Activated CD4-positive, alpha-beta T cell treated with anti-CD3 and anti-CD28 coated beads, Interleukin-2, amount 10 ng/mL, durations not matched to agents 24 days and 14 days (primary cell): ENCODE measurements at regions not wholly inside any gene's neighbourhood (a gene's known extent, or its start where the extent isn't known, plus 50 kb on each side); places are given as distances from the start of the nearest gene placed in this dataset.
"Not testable (repeated sequence)": the region's sequence is repeated elsewhere in the genome, so short reads cannot be mapped to it uniquely, and the experiment has no call there.

Source experiments
- DNase-seq: peaks from one replicate; pipeline ENCODE4 v3.0.0; 2022
- H3K27ac Mint-ChIP-seq: one replicate; pipeline ENCODE4 v1.8.0; 2022; ENCODE audit warnings: mild to moderate bottlenecking, mixed read lengths
- H3K27me3 Mint-ChIP-seq: one replicate; pipeline ENCODE4 v1.8.0; 2022; ENCODE audit warnings: mixed read lengths
- H3K36me3 Mint-ChIP-seq: one replicate; pipeline ENCODE4 v1.8.0; 2022; ENCODE audit warnings: low read depth, mild to moderate bottlenecking, mixed read lengths
- H3K4me1 Mint-ChIP-seq: one replicate; pipeline ENCODE4 v1.8.0; 2021; ENCODE audit warnings: mixed read lengths
- H3K4me3 Mint-ChIP-seq: one replicate; pipeline ENCODE4 v1.8.0; 2022; ENCODE audit warnings: mild to moderate bottlenecking, moderate library complexity, mixed read lengths
- H3K9me3 Mint-ChIP-seq: one replicate; pipeline ENCODE4 v1.8.0; 2021; ENCODE audit warnings: mixed read lengths
- intact Hi-C: fragments of 100-400 bp; cut with micrococcal nuclease; formaldehyde crosslinking; loops from one replicate; pipeline ENCODE4 v1.15.1; 2023

DNA sequence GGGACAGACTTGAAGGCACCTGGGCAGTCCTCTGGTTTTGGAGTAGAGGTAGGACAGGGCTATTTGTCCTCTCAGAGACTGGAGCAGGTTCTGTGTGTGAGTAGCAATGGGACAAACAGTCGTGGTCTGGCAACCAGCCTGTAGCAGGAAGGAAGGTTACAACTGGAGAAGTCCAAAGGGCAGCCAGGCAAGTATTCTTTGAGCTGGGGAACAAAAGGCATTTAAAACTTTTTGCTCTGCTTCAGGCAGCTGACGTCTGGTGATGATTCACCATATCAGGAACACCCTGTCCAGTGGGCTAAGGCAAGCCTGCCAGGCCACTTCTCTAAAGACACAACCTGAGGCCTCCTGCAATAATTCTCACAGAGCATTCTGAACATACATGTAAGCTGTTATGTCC lies 83.3 kb downstream of the PPIAL4A start:
- H3K27me3 Mint-ChIP-seq, DNase-seq, H3K36me3 Mint-ChIP-seq, H3K4me1 Mint-ChIP-seq, H3K4me3 Mint-ChIP-seq, H3K9me3 Mint-ChIP-seq, intact Hi-C loops, H3K27ac Mint-ChIP-seq: not testable (repeated sequence)

DNA sequence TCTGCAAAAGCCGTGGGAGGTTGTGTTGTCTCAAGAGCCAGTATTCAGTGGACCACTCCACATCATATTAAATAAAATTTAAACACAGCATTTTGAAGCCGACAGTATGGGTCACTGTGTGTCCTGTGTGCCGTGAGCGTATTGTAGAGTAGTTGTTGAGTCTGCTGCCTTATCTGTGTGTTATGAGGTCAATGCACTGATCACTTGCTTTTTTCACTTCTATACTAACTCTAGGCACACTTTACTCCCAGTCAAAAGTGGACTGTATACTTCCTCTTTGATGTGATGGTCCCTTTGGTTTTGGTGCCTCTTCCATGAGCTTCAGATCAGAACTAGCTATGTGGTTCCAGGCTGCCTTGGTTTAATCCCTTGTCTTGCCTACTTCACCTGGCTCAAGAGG lies 84.3 kb downstream of the PPIAL4A start:
- H3K27ac Mint-ChIP-seq, H3K9me3 Mint-ChIP-seq, H3K36me3 Mint-ChIP-seq, H3K4me3 Mint-ChIP-seq, intact Hi-C loops, H3K4me1 Mint-ChIP-seq, DNase-seq, H3K27me3 Mint-ChIP-seq: not testable (repeated sequence)

- H3K4me1 Mint-ChIP-seq: not testable (repeated sequence)
These were observed 87.7 kb downstream of the PPIAL4A start for GRCh38 chr1:120977279-120977678.

DNA sequence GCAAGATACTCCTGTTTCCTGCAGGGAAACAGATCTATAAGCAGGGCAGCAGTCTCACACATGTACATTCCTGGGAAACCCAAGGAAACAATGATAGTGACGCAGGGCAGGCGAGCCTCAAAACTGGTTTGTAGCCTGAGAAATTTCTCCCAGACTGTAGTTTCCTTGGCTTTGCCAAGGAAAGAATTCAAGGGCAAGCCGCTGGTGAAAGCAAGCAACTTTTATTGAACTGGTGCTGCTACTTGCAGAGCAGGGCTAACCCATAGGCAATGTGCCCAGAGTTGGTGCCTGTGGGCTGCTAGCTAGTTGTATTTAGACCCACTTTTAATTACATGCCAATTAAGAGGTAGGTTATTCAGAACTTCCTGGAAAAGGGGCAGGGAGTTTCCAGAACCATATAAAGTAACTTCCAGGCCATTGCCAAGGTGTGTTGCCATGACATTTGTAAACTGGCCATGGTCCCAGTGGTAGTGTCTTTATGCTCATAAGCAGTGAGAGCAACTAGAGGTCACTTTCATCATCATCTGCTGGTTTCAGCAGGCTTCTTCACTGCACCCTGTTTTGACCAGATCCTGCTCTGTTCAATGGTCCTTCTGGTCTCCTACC lies 92.0 kb downstream of the PPIAL4A start:
- DNase-seq, H3K4me1 Mint-ChIP-seq, intact Hi-C loops, H3K4me3 Mint-ChIP-seq, H3K27me3 Mint-ChIP-seq, H3K27ac Mint-ChIP-seq, H3K36me3 Mint-ChIP-seq, H3K9me3 Mint-ChIP-seq: not testable (repeated sequence)

More at GRCh38 chr1:120977279-120977678, 87.7 kb downstream of the PPIAL4A start:
- H3K4me3 Mint-ChIP-seq, DNase-seq, H3K27ac Mint-ChIP-seq, H3K9me3 Mint-ChIP-seq, H3K36me3 Mint-ChIP-seq, intact Hi-C loops, H3K27me3 Mint-ChIP-seq: not testable (repeated sequence)

GRCh38 chr1:120994614-120995013 lies 105.0 kb downstream of the PPIAL4A start:
- intact Hi-C loops, H3K27ac Mint-ChIP-seq, H3K27me3 Mint-ChIP-seq: not testable (repeated sequence)

DNA sequence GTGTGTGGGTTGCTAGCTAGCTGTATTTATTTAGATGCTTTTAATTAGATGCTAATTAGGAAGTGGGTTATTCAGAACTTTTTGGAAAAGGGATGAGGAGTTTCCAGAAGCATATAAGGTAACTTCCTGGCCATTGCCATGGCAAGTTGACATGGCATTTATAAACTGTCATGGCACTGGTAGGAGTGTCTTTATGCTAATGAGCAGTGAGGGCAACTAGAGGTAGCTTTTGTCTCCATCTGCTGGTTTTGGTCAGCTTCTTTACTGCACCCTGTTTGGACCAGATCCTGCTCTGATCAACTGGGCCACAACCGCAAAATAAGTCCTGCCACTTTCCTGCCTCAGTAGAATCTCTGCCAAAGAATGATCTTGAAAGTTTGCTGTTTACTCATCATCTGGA lies 105.5 kb downstream of the PPIAL4A start:
- H3K27me3 Mint-ChIP-seq, intact Hi-C loops, H3K4me3 Mint-ChIP-seq, H3K27ac Mint-ChIP-seq, DNase-seq, H3K9me3 Mint-ChIP-seq, H3K4me1 Mint-ChIP-seq, H3K36me3 Mint-ChIP-seq: not testable (repeated sequence)

More at GRCh38 chr1:120994614-120995013, 105.0 kb downstream of the PPIAL4A start:
- not testable (repeated sequence) for H3K4me3 Mint-ChIP-seq, H3K4me1 Mint-ChIP-seq, H3K9me3 Mint-ChIP-seq, H3K36me3 Mint-ChIP-seq, DNase-seq

DNA sequence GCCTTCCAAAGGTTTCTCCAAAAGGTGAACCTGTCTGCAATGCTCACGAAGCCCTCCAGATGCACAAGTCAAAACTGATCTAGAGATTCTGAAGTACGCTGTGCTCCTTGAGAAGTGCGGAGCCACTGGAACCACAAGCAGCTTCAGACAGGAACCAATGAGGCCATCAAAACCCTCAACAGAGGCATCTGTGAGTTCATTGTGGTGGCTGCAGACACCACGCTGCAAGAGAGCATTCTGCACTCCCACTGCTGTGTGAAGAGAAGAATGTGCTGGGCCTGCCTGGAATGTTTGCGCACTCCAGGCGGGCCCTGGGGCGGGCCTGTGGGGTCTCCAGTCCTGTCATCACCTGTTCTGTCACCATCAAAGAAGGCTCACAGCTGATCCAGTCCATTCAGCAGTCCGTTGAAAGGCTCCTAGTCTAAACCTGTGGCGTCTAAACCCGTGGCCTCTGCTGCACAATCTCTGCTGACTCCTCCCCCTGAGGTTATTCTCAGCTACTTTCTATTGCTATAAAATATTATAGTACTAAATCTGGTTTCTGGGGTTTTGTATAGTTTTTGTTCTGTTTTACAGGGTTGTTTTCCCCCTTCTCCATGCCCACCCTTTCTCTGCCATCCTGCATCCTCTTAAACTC lies 111.6 kb downstream of the PPIAL4A start:
- H3K4me1 Mint-ChIP-seq, H3K27ac Mint-ChIP-seq, H3K27me3 Mint-ChIP-seq, H3K36me3 Mint-ChIP-seq, DNase-seq, intact Hi-C loops, H3K9me3 Mint-ChIP-seq, H3K4me3 Mint-ChIP-seq: not testable (repeated sequence)

DNA sequence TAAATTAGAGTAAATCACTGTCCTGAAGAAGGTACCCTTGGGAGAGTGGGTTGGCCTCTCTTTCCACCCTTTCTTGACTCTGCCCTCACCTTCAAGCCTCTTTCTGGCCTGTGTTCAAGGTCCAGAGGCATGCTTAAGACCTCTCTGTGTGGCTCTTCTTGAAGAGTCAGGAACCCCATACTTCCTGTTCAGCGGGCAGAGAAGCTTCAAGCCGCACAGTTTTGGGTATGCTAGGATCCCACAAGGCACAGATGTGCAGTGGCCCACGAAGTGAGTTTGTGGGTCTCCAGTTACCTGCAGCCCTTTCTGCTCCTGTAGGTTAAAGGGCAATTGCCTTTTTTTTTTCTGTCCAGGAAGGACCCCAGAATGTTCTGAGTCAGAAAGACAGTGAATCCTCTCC lies 113.7 kb downstream of the PPIAL4A start:
- intact Hi-C loops, H3K4me1 Mint-ChIP-seq: not testable (repeated sequence)

GRCh38 chr1:121006826-121007225 lies 117.3 kb downstream of the PPIAL4A start:
- H3K36me3 Mint-ChIP-seq, H3K4me3 Mint-ChIP-seq, intact Hi-C loops, H3K4me1 Mint-ChIP-seq, H3K9me3 Mint-ChIP-seq, DNase-seq, H3K27ac Mint-ChIP-seq: not testable (repeated sequence)
- peaks cover 21% of the 10 kb centered on the region for H3K27me3 Mint-ChIP-seq

More for the DNA sequence above, 113.7 kb downstream of the PPIAL4A start:
- H3K4me3 Mint-ChIP-seq, H3K36me3 Mint-ChIP-seq, H3K27ac Mint-ChIP-seq, DNase-seq, H3K9me3 Mint-ChIP-seq, H3K27me3 Mint-ChIP-seq: not testable (repeated sequence)

DNA sequence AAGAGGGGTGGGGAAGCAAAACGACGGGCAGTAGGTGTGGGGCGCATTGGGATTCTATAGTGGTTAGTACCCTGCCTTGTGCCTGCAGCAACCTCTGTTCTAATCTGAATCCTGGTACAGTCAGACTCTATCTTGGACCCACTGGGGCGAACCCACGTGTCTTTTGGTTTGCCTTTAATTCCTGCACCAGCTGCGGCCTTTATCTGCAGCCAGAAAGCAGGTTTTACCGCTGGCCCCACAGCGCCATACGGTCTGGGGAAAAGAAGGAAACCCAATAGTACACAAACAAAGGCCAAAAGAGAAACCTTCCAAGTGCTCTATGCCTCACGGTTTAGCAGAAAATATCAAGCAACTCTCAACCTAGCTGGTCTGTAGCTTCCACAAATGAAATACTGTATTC lies 118.2 kb downstream of the PPIAL4A start:
- H3K36me3 Mint-ChIP-seq, DNase-seq, H3K9me3 Mint-ChIP-seq, H3K4me1 Mint-ChIP-seq, intact Hi-C loops, H3K27ac Mint-ChIP-seq: not testable (repeated sequence)
- H3K4me3 Mint-ChIP-seq: peak overlapping the region; percentile 78
- H3K27me3 Mint-ChIP-seq: peaks cover 21% of the 10 kb centered on the region

- H3K4me1 Mint-ChIP-seq, H3K27ac Mint-ChIP-seq, H3K36me3 Mint-ChIP-seq, H3K9me3 Mint-ChIP-seq, intact Hi-C loops: not testable (repeated sequence)
- Mint-ChIP-seq H3K27me3 (peaks cover 21% of the 10 kb centered on the region), H3K4me3 (peak overlapping the region; percentile 78)
- peak; percentile 65 for DNase-seq
These were observed 119.1 kb downstream of the PPIAL4A start for GRCh38 chr1:121008512-121009215.

DNA sequence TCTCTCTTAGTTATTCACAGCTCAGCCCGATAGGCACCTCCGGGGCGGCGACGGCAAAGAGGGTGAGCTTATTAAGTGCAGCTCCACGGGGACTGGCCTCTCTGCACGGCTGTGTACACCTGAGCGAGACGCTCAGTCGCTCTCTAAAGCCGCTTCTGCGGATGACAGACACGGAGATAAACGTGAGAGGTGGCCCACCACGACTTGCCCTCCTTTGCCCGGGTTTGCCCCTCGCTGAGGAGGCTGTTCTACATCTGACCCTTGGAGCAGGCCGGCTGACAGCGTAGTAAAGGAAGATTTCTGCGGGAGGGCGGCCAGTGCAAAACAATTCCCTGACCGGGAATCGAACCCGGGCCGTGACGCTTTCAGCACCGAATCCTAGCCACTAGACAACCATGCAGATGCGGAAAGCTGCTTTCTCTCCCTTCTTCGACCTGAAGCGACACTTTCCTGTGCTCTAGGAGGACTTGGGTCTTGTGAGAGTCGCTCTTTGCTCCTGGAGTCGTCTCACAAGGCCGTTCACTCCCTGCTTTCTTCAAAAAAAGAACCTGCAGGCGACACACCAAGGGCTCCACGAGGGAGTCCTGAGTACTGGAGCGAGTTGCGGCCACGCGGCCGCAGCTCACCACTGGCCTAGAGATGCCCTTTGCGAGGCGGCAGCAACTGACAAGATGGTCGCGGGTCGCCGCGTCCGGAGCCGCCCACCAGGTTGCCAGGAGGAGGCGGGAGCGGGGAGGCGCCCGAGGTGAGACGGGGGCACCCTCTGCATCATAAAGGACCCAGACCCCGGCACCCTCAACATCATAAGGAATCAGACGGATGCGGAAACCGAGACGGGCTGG lies 119.9 kb downstream of the PPIAL4A start:
- Mint-ChIP-seq H3K4me3 (peak overlapping the region; percentile 78), H3K27me3 (peaks cover 21% of the 10 kb centered on the region)
- H3K27ac Mint-ChIP-seq, H3K36me3 Mint-ChIP-seq, intact Hi-C loops, H3K4me1 Mint-ChIP-seq, H3K9me3 Mint-ChIP-seq: not testable (repeated sequence)
- peak; percentile 75 for DNase-seq

- H3K4me3 Mint-ChIP-seq, intact Hi-C loops, H3K36me3 Mint-ChIP-seq, H3K27ac Mint-ChIP-seq, H3K4me1 Mint-ChIP-seq, H3K9me3 Mint-ChIP-seq, DNase-seq: not testable (repeated sequence)
- peaks cover 21% of the 10 kb centered on the region for H3K27me3 Mint-ChIP-seq
These were observed 120.6 kb downstream of the PPIAL4A start for GRCh38 chr1:121010141-121010540.

GRCh38 chr1:121013181-121013580 lies 123.6 kb downstream of the PPIAL4A start:
- H3K4me3 Mint-ChIP-seq, DNase-seq, H3K27ac Mint-ChIP-seq, intact Hi-C loops, H3K4me1 Mint-ChIP-seq, H3K36me3 Mint-ChIP-seq, H3K9me3 Mint-ChIP-seq: not testable (repeated sequence)
- peaks cover 15% of the 10 kb centered on the region for H3K27me3 Mint-ChIP-seq
